H9 (cell line): ENCODE measurements at regions not wholly inside any gene's neighbourhood (a gene's known extent, or its start where the extent isn't known, plus 50 kb on each side); places are given as distances from the start of the nearest gene placed in this dataset.

Source experiments
- DNase-seq: peaks from one replicate; pipeline ENCODE4 v3.0.0-alpha.2; 2017
- H2AFZ ChIP-seq: one replicate; pipeline ENCODE4 v1.6.1; 2013; ENCODE audit warnings: mild to moderate bottlenecking, low read length, control low read depth, moderate library complexity
- H2AK5ac ChIP-seq: 2 replicates; pipeline ENCODE4 v1.6.1; 2013; ENCODE audit warnings: low read length, control low read depth, mixed read lengths; ENCODE audit not compliant: insufficient read length
- H2BK120ac ChIP-seq: one replicate; pipeline ENCODE4 v1.6.1; 2013; ENCODE audit warnings: low read depth, mild to moderate bottlenecking, low read length, control low read depth, inconsistent platforms; ENCODE audit not compliant: poor library complexity, severe bottlenecking
- H2BK12ac ChIP-seq: 2 replicates; pipeline ENCODE4 v1.6.1; 2013; ENCODE audit warnings: low read length, control low read depth, mixed read lengths, low read depth; ENCODE audit not compliant: insufficient read length
- H2BK15ac ChIP-seq: 2 replicates; pipeline ENCODE4 v1.6.1; 2013; ENCODE audit warnings: low read depth, low read length, control low read depth
- H2BK20ac ChIP-seq: one replicate; pipeline ENCODE4 v1.6.1; 2013; ENCODE audit warnings: low read depth, mild to moderate bottlenecking, low read length, control low read depth, inconsistent platforms; ENCODE audit not compliant: poor library complexity, severe bottlenecking
- H2BK5ac ChIP-seq: 2 replicates; pipeline ENCODE4 v1.6.1; 2013; ENCODE audit warnings: low read length, control low read depth, mixed read lengths; ENCODE audit not compliant: insufficient read length
- H3K14ac ChIP-seq: 2 replicates; pipeline ENCODE4 v1.6.1; 2013; ENCODE audit warnings: low read length, control low read depth; ENCODE audit not compliant: insufficient read depth
- H3K18ac ChIP-seq: 2 replicates; pipeline ENCODE4 v1.6.1; 2013; ENCODE audit warnings: low read depth, mild to moderate bottlenecking, mixed read lengths, low read length, control low read depth; ENCODE audit not compliant: insufficient read length
- H3K23ac ChIP-seq: 2 replicates; pipeline ENCODE4 v1.6.1; 2013; ENCODE audit warnings: low read length, control low read depth, mixed read lengths, low read depth; ENCODE audit not compliant: insufficient read length
- H3K23me2 ChIP-seq: 2 replicates; pipeline ENCODE4 v1.6.1; 2013; ENCODE audit warnings: low read depth, mild to moderate bottlenecking, mixed read lengths, low read length, control low read depth; ENCODE audit not compliant: insufficient read length, poor library complexity, severe bottlenecking
- H3K27ac ChIP-seq: 2 replicates; pipeline ENCODE4 v1.5.1; 2013; ENCODE audit warnings: low read length, control low read depth, mixed read lengths, low read depth; ENCODE audit not compliant: insufficient read length
- H3K27me3 ChIP-seq: 2 replicates; pipeline ENCODE4 v1.6.1; 2013; ENCODE audit warnings: low read length, control low read depth, inconsistent platforms; ENCODE audit not compliant: insufficient read depth
- H3K4ac ChIP-seq: 2 replicates; pipeline ENCODE4 v1.6.1; 2013; ENCODE audit warnings: low read depth, mild to moderate bottlenecking, control low read depth, inconsistent platforms, low read length, moderate library complexity
- H3K4me1 ChIP-seq: 2 replicates; pipeline ENCODE4 v1.6.1; 2013; ENCODE audit warnings: low read length, control low read depth, inconsistent platforms; ENCODE audit not compliant: insufficient read depth
- H3K4me2 ChIP-seq: 2 replicates; pipeline ENCODE4 v1.6.1; 2013; ENCODE audit warnings: low read length, control low read depth, mixed read lengths; ENCODE audit not compliant: insufficient read length, insufficient read depth
- H3K56ac ChIP-seq: 2 replicates; pipeline ENCODE4 v1.6.1; 2013; ENCODE audit warnings: low read depth, mild to moderate bottlenecking, mixed read lengths, low read length, control low read depth; ENCODE audit not compliant: insufficient read length
- H3K79me1 ChIP-seq: 2 replicates; pipeline ENCODE4 v1.6.1; 2013; ENCODE audit warnings: low read depth, mild to moderate bottlenecking, moderate library complexity, low read length, control low read depth, inconsistent platforms; ENCODE audit not compliant: insufficient read depth, poor library complexity, severe bottlenecking
- H3K79me2 ChIP-seq: 2 replicates; pipeline ENCODE4 v1.6.1; 2013; ENCODE audit warnings: low read length, control low read depth, inconsistent platforms; ENCODE audit not compliant: insufficient read depth
- H3K9ac ChIP-seq: 2 replicates; pipeline ENCODE4 v1.6.1; 2013; ENCODE audit warnings: low read length, control low read depth, mixed read lengths; ENCODE audit not compliant: insufficient read length; ENCODE audit errors: extremely low read depth
- H3K9me3 ChIP-seq: one replicate; pipeline ENCODE4 v1.6.1; 2013; ENCODE audit warnings: low read depth, low read length, inconsistent platforms; ENCODE audit not compliant: control insufficient read depth
- H3T11ph ChIP-seq: one replicate; pipeline ENCODE4 v1.6.1; 2013; ENCODE audit warnings: mild to moderate bottlenecking, low read length, control low read depth, inconsistent platforms
- H4K20me1 ChIP-seq: one replicate; pipeline ENCODE4 v1.6.1; 2013; ENCODE audit not compliant: control insufficient read depth, insufficient read length, insufficient read depth
- H4K5ac ChIP-seq: 2 replicates; pipeline ENCODE4 v1.6.1; 2013; ENCODE audit warnings: low read depth, mild to moderate bottlenecking, mixed read lengths, low read length, control low read depth; ENCODE audit not compliant: insufficient read length
- H4K8ac ChIP-seq: replicated peaks from 2 replicates; pipeline ENCODE4 v1.6.1; 2013; ENCODE audit warnings: low read length, control low read depth, mixed read lengths, low read depth; ENCODE audit not compliant: insufficient read length
- H4K91ac ChIP-seq: 2 replicates; pipeline ENCODE4 v1.6.1; 2013; ENCODE audit warnings: low read depth, mild to moderate bottlenecking, moderate library complexity, mixed read lengths, low read length, control low read depth; ENCODE audit not compliant: insufficient read length
- H3K27ac Mint-ChIP-seq, 3 experiments: 2 replicates in 2 of 3; 3 replicates in 1 of 3; pipeline ENCODE4 v1.8.0; 2020 to 2021; ENCODE audit warnings: mixed read lengths in 3 of 3, mild to moderate bottlenecking in 1 of 3, moderate library complexity in 1 of 3
- H3K27me3 Mint-ChIP-seq: 2 replicates; pipeline ENCODE4 v1.8.0; 2021; ENCODE audit warnings: low read depth, mild to moderate bottlenecking, moderate library complexity, mixed read lengths
- H3K36me3 Mint-ChIP-seq, 3 experiments: 2 replicates in 2 of 3; 3 replicates in 1 of 3; pipeline ENCODE4 v1.8.0; 2020 to 2021; ENCODE audit warnings: low read depth in 3 of 3, mixed read lengths in 3 of 3; ENCODE audit not compliant: insufficient read depth in 1 of 3
- H3K4me1 Mint-ChIP-seq, 2 experiments: 2 replicates each; pipeline ENCODE4 v1.8.0; 2020; ENCODE audit warnings: mixed read lengths in 2 of 2
- H3K4me3 Mint-ChIP-seq, 2 experiments: 2 replicates in 1 of 2; 3 replicates in 1 of 2; pipeline ENCODE4 v1.8.0; 2020 to 2021; ENCODE audit warnings: mild to moderate bottlenecking in 2 of 2, mixed read lengths in 2 of 2, moderate library complexity in 1 of 2
- H3K9me3 Mint-ChIP-seq, 2 experiments: 2 replicates in 1 of 2; 3 replicates in 1 of 2; pipeline ENCODE4 v1.8.0; 2020; ENCODE audit warnings: mild to moderate bottlenecking in 2 of 2, mixed read lengths in 2 of 2, moderate library complexity in 1 of 2
- WGBS: extraction: QIAGEN DNeasy Blood & Tissue Kit; methylation state at CpG from one replicate; pipeline ENCODE4 v1.1.7; 2013; ENCODE audit warnings: missing lambda C conversion rate, low lambda C conversion rate, mixed read lengths; ENCODE audit not compliant: insufficient read length; ENCODE audit errors: extremely low coverage; 5-methylcytosine and 5-hydroxymethylcytosine counted together
- TF ChIP-seq, protein P1 (sequence below): fragments of 200-600 bp; sonication (generic); conservative IDR thresholded peaks from 3 replicates; pipeline ENCODE4 v1.8.0; 2021; ENCODE audit warnings: antibody characterized with exemption, mild to moderate bottlenecking

DNA sequence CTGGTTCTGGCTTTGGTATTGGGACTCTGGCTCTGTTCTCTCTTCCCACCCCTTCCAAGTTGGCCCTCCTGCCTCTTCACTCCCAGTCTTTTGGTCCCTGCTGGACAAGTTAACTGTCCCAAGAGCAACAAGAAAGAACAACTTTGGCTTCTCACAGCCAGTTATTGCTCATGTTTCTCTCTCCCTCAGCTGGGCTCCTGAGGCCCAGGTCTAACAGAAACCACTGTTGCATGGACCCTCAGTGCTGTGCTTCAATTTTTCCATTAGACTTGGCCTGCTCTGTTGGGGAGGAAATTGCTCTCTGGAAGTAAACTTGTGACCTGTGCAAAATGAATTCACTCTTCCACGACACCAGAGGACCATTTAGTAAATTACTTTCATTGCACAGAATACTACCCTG is 64.5 kb downstream of the CHST2 start:
- H3K36me3 Mint-ChIP-seq, result no peaks in the 10 kb centered on the region
- Histone ChIP-seq H4K8ac (no peak overlapping the region), H4K91ac (no peak overlapping the region), H3K23ac (no peak overlapping the region), H2AK5ac (no peak overlapping the region), H3K56ac (no peak overlapping the region), H4K5ac (no peak overlapping the region), H3K79me2 (no peaks in the 10 kb centered on the region), H3K27ac (no peak overlapping the region), H2BK120ac (no peak overlapping the region), H3K4me1 (no peaks in the 10 kb centered on the region), H2BK20ac (no peak overlapping the region), H4K20me1 (no peaks in the 10 kb centered on the region), H3K18ac (no peak overlapping the region), H2AFZ (no peak overlapping the region), H3K4ac (no peak overlapping the region), H3K79me1 (no peaks in the 10 kb centered on the region), H3K9me3 (no peaks in the 10 kb centered on the region), H2BK5ac (no peak overlapping the region), H3K14ac (no peak overlapping the region), H2BK12ac (no peak overlapping the region), H3T11ph (no peak overlapping the region), H3K9ac (no peak overlapping the region), H3K4me2 (no peak overlapping the region), H3K23me2 (no peaks in the 10 kb centered on the region), H2BK15ac (no peak overlapping the region), H3K27me3 (no peaks in the 10 kb centered on the region)
- WGBS, result no CpG with 5 or more reads among the region's 1 CpG
- H3K4me3 Mint-ChIP-seq, result no peak overlapping the region
- H3K4me1 Mint-ChIP-seq, result no peaks in the 10 kb centered on the region
- no peaks in the 10 kb centered on the region for H3K27me3 Mint-ChIP-seq
- no peak overlapping the region; a peak in 1 of 7 replicates for H3K27ac Mint-ChIP-seq
- TF ChIP-seq, protein P1, sequence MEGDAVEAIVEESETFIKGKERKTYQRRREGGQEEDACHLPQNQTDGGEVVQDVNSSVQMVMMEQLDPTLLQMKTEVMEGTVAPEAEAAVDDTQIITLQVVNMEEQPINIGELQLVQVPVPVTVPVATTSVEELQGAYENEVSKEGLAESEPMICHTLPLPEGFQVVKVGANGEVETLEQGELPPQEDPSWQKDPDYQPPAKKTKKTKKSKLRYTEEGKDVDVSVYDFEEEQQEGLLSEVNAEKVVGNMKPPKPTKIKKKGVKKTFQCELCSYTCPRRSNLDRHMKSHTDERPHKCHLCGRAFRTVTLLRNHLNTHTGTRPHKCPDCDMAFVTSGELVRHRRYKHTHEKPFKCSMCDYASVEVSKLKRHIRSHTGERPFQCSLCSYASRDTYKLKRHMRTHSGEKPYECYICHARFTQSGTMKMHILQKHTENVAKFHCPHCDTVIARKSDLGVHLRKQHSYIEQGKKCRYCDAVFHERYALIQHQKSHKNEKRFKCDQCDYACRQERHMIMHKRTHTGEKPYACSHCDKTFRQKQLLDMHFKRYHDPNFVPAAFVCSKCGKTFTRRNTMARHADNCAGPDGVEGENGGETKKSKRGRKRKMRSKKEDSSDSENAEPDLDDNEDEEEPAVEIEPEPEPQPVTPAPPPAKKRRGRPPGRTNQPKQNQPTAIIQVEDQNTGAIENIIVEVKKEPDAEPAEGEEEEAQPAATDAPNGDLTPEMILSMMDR, result no peak
- DNase-seq, result no peak
- peaks cover 0 to 5% of the 10 kb centered on the region in 2 experiments; a peak in 2 of 5 replicates for H3K9me3 Mint-ChIP-seq
